CMK (cell line): ENCODE measurements at regions not wholly inside any gene's neighbourhood (a gene's known extent, or its start where the extent isn't known, plus 50 kb on each side); places are given as distances from the start of the nearest gene placed in this dataset.
"Not testable (repeated sequence)": the region's sequence is repeated elsewhere in the genome, so short reads cannot be mapped to it uniquely, and the experiment has no call there.

ENCODE experiments used
- DNase-seq: peaks from one replicate; pipeline ENCODE4 v3.0.0-alpha.2; 2010; ENCODE audit warnings: low read depth

- no peak for DNase-seq
Measured at GRCh38 chr5:58299256-58299655, 160.6 kb downstream of the PLK2 start.

DNA sequence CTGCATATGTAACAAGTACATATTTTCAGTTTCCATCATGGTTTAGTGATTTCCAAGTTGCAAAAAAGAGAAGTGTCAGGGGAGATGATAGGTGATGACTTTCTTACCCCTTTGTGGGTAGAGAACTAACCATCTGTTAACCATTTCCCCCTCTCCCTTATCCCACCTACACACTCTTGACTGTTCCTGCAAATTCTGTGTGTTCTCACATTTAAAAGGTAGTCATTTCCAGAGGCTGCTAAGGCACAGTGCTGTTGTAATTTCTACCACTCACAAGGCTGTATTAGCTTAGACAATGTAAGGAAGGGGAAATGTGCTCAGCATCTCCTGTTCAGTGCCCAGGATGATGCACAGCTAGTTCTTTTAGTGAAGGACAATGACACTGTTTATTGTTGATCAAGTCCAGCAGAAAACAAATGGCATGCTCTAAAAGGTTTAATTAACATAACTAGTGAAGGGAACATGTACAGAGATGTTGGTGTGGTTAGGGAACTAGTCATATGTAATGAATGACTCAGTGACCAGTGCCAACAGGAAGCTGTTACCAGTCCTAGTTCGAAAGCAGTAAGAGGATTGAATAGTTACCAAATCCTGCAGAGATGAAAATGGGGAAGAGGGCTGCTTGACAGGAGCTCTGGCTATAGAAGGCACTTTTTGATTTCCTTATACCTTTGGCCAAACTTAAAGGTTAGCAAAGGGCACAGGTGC, 165.1 kb downstream of the PLK2 start:
- DNase-seq = no peak

DNA sequence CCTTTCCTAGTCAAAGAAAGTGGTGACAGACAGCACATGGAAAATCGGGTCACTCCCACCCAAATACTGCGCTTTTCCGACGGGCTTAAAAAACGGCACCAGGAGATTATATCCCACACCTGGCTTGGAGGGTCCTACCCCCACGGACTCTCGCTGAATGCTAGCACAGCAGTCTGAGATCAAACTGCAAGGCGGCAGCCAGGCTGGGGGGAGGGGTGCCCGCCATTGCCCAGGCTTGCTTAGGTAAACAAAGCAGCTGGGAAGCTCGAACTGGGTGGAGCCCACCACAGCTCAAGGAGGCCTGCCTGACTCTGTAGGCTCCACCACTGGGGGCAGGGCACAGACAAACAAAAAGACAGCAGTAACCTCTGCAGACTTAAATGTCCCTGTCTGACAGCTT, 171.6 kb downstream of the PLK2 start:
- not testable (repeated sequence) for DNase-seq

DNA sequence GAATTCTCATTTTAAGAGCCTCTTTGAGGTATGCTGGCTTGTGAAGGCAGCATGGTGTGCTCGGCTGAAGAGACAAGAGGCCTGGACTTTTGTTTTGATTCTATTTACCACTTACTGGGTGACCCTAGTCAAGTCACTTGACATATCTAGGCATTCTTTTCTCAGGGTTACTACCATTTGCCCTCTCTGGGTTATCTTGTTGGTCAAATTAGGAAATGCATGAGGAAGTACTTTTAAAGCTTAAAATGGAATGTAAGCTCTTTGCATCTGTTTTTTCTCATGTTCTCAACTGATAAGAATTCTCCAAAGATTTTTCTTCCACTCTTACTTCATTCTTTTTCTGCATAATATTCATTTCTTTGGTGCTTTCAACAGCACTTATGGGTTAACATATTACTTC, 173.1 kb downstream of the PLK2 start:
- no peak for DNase-seq

- DNase-seq = no peak
Measured at GRCh38 chr5:58285900-58286299, 174.0 kb downstream of the PLK2 start.

DNA sequence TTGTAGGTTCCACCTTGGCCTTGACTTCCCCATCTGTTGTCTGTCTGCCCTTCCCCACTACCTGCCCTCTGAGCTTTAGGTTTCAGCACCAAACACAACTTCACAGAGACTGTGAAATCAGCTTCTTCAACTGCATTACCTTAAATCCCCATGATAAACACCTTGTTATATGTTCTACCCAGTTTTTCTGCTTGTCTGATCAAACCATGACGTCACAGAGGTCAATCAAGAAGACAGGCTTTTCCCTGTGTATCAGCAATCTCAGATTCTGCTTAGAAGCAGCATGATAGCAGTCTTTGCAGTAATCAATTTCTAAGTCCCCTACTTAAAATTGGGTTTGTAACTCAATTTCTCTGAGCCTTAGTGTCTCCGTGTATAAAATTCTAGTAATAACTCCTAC, 175.0 kb downstream of the PLK2 start:
- no peak for DNase-seq

DNA sequence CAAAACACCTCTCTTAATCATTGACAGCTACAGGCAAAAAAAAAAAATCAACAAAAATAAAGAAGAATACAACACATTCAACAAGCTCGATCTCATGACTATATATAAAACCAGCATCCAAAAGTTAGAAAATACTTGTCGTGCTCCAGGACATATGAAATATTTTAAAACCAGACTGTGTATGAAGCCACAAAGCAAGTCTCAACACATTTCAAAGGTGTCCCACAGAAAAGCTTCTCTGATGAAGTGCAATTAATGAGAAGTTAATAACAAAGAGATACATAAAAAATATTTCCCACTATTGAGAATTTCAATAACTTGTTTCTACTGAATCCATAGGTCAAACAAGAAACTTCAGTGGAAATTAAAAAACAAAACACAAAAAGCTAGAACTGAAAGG, 178.7 kb downstream of the PLK2 start:
- DNase-seq = no peak

- no peak for DNase-seq
Measured at GRCh38 chr5:58279259-58279658, 180.6 kb downstream of the PLK2 start.

DNA sequence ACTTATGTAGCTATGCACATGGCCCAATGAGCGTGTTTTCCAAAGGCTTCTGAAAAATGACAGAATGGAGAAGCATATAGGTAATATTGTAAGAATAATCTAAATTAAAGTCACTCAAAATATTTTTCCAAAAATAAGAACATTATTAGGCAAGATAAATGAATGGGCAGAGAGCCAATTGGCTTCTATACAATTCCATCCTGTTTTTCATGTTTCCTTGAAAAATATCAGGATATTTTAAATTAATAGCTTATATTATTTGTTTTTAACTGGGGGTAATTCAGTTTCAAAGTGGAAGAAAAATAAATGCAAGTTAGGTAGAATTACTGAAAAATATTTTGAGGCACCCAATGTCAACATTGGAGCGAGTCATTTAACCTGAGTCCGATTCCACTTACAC, 183.5 kb downstream of the PLK2 start:
- DNase-seq = no peak

- DNase-seq = no peak
Measured at GRCh38 chr5:58275516-58275915, 184.4 kb downstream of the PLK2 start.

GRCh38 chr5:58274191-58274590, 185.7 kb downstream of the PLK2 start:
- no peak for DNase-seq

DNA sequence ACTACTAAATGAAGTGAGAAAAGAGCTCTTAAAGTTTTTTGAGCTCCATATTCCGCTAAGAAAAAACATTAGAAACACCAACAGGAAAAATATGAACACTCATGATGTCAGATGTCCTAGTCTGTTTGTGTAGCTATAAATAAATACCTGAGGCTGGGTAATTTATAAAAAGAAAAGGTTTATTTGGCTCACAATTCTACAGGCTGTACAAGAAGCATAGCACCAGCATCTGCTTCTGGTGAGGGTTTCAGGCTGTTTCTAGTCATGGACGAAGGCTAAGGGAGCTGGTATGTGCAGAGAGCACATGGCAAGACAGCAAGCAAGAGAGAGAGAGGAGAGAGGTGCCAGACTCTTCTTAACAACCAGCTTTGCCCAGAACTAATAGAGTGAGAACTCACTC, 186.2 kb downstream of the PLK2 start:
- no peak for DNase-seq

DNA sequence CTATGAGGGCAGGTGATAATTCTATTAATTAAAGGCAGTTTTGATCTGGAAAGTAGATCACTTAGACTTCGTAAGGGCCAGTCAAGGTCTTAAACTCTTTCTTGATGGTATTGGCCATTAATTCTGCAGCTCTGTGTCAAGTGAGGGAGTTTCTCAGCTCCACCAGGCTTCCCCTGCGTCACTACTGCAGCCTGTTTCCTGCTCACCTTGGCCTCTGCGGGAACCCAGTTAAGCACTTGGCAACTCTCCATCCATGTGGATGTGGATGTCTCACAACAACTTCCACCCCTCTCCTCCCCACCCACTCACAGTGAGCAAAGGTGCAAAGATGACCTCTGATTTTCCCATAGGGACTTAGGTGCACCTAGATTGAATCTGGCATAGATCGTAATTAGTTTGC, 191.6 kb downstream of the PLK2 start:
- no peak for DNase-seq

GRCh38 chr5:58266402-58266801, 193.5 kb downstream of the PLK2 start:
- DNase-seq = no peak

- no peak for DNase-seq
Measured at GRCh38 chr5:58265246-58265930, 194.5 kb downstream of the PLK2 start.

GRCh38 chr5:58264276-58264675, 195.6 kb downstream of the PLK2 start:
- DNase-seq = no peak

- DNase-seq = no peak
Measured at GRCh38 chr5:58263296-58263695, 196.6 kb downstream of the PLK2 start.

- no peak for DNase-seq
Measured at GRCh38 chr5:58262226-58262625, 197.7 kb downstream of the PLK2 start.

GRCh38 chr5:58261605-58262004, 198.3 kb downstream of the PLK2 start:
- DNase-seq = no peak

GRCh38 chr5:58260243-58260642, 199.6 kb downstream of the PLK2 start:
- DNase-seq = no peak

GRCh38 chr5:58259685-58260152, 200.2 kb downstream of the PLK2 start:
- no peak for DNase-seq

GRCh38 chr5:58258984-58259684, 200.8 kb downstream of the PLK2 start:
- no peak for DNase-seq

DNA sequence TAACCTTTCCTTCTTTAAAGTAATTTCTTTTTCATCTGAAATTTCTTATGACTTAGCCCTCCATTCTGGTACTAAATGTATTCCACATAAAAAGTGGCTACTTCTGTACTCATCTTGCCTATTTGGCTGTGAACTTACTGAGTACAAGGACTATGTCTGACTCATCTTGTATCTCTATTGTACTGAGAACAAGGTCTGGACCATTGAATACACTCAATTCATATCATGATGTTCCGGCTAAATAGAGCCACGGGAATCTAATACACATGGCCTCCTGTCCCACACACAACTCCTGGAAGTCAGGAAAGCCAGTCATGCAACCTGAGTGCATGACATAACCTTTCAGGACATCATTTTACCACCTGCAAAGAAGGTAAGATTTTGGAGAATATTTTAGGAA, 203.9 kb downstream of the PLK2 start:
- DNase-seq = no peak
